ENCODE measurements at regions not wholly inside any gene's neighbourhood (a gene's known extent, or its start where the extent isn't known, plus 50 kb on each side); places are given as distances from the start of the nearest gene placed in this dataset.

- in situ Hi-C loops (cut with MboI; ENCODE audit: low sequenced_read_pairs, unreplicated experiment), result no loop called here
- TF ChIP-seq CTCF (IDR thresholded peaks at IDR 0.05; ENCODE audit: borderline replicate concordance, control extremely low read depth, extremely low read depth, insufficient read depth, missing control alignments), result no peak
- DNase-seq (ENCODE audit: low spot score), result no peak
Measured at GRCh38 chr6:137413482-137413881, 80.7 kb downstream of the OLIG3 start.

- in situ Hi-C loops (cut with MboI; ENCODE audit: low sequenced_read_pairs, unreplicated experiment), result no loop called here
- no peak for DNase-seq (ENCODE audit: low spot score)
- TF ChIP-seq CTCF (IDR thresholded peaks at IDR 0.05; ENCODE audit: borderline replicate concordance, control extremely low read depth, extremely low read depth, insufficient read depth, missing control alignments), result no peak
Measured at GRCh38 chr6:137412562-137412961, 81.6 kb downstream of the OLIG3 start.

GRCh38 chr6:137409266-137409777, 84.9 kb downstream of the OLIG3 start:
- in situ Hi-C loops (cut with MboI; ENCODE audit: low sequenced_read_pairs, unreplicated experiment), result no loop called here
- no peak for TF ChIP-seq CTCF (IDR thresholded peaks at IDR 0.05; ENCODE audit: borderline replicate concordance, control extremely low read depth, extremely low read depth, insufficient read depth, missing control alignments)

GRCh38 chr6:137407816-137408215, 86.4 kb downstream of the OLIG3 start:
- TF ChIP-seq CTCF (IDR thresholded peaks at IDR 0.05; ENCODE audit: borderline replicate concordance, control extremely low read depth, extremely low read depth, insufficient read depth, missing control alignments), result no peak

More at GRCh38 chr6:137409266-137409777, 84.9 kb downstream of the OLIG3 start:
- DNase-seq (ENCODE audit: low spot score), result no peak

GRCh38 chr6:137405806-137406205, 88.4 kb downstream of the OLIG3 start:
- TF ChIP-seq CTCF (IDR thresholded peaks at IDR 0.05; ENCODE audit: borderline replicate concordance, control extremely low read depth, extremely low read depth, insufficient read depth, missing control alignments), result no peak
- no peak for DNase-seq (ENCODE audit: low spot score)
- in situ Hi-C loops (cut with MboI; ENCODE audit: low sequenced_read_pairs, unreplicated experiment), result no loop called here

More at GRCh38 chr6:137407816-137408215, 86.4 kb downstream of the OLIG3 start:
- in situ Hi-C loops (cut with MboI; ENCODE audit: low sequenced_read_pairs, unreplicated experiment), result no loop called here
- no peak for DNase-seq (ENCODE audit: low spot score)

GRCh38 chr6:137403855-137404254, 90.3 kb downstream of the OLIG3 start:
- no peak for TF ChIP-seq CTCF (IDR thresholded peaks at IDR 0.05; ENCODE audit: borderline replicate concordance, control extremely low read depth, extremely low read depth, insufficient read depth, missing control alignments)
- in situ Hi-C loops (cut with MboI; ENCODE audit: low sequenced_read_pairs, unreplicated experiment), result no loop called here
- DNase-seq (ENCODE audit: low spot score), result no peak

Data from GM13976 (cell line).